GM23338 (cell line): ENCODE measurements at regions not wholly inside any gene's neighbourhood (a gene's known extent, or its start where the extent isn't known, plus 50 kb on each side); places are given as distances from the start of the nearest gene placed in this dataset.
A peak's percentile ranks its signal among the peaks of the same experiment; 100 is the strongest.

ENCODE experiments used
- CREB1 ChIP-seq: fragments of 250-450 bp; sonication (Bioruptor Pico); IDR thresholded peaks from 2 replicates; pipeline ENCODE4 v1.5.0; 2020; ENCODE audit warnings: low read depth, mild to moderate bottlenecking, moderate library complexity
- POLR2AphosphoS5 ChIP-seq: IDR thresholded peaks from 2 replicates; pipeline ENCODE4 v1.6.1; 2016; ENCODE audit warnings: antibody characterized with exemption, low read depth
- TF ChIP-seq, protein P1 (sequence below), 2 experiments: fragments of 200-600 bp in 1 of 2; sonication (generic) in 1 of 2; conservative IDR thresholded peaks; 2 replicates each; pipeline versions ENCODE4 v1.5.1 to v1.6.1; 2016 to 2017; ENCODE audit warnings: antibody characterized with exemption in 2 of 2, low read depth in 2 of 2, mild to moderate bottlenecking in 2 of 2, moderate library complexity in 1 of 2

DNA sequence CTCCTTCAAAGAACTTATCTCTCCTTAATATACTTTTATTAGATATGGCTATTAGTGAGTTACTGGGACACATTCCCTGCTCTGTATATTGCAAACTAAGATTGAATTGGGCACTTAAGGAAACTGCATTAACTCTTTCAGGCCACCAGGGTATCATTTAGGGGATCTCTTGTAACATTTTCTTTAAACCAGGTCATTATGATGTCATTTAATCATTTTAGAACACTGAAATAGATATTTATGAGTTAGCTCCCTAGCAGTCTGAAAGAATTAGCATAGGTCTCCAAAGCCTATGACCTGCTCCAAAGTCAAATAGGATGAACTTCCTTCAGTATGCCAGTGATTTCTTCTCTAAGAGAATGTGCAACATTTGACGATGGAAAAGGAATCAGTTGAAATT, 506.9 kb downstream of the FOXG1 start:
- no peak for TF ChIP-seq POLR2AphosphoS5
- TF ChIP-seq, protein P1, sequence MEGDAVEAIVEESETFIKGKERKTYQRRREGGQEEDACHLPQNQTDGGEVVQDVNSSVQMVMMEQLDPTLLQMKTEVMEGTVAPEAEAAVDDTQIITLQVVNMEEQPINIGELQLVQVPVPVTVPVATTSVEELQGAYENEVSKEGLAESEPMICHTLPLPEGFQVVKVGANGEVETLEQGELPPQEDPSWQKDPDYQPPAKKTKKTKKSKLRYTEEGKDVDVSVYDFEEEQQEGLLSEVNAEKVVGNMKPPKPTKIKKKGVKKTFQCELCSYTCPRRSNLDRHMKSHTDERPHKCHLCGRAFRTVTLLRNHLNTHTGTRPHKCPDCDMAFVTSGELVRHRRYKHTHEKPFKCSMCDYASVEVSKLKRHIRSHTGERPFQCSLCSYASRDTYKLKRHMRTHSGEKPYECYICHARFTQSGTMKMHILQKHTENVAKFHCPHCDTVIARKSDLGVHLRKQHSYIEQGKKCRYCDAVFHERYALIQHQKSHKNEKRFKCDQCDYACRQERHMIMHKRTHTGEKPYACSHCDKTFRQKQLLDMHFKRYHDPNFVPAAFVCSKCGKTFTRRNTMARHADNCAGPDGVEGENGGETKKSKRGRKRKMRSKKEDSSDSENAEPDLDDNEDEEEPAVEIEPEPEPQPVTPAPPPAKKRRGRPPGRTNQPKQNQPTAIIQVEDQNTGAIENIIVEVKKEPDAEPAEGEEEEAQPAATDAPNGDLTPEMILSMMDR (conservative IDR thresholded peaks at IDR 0.05; ENCODE audit: low read depth in 2 of 2) = peak in 1 of 2 experiments; percentile 56; a peak in 2 of 4 replicates
- no peak for TF ChIP-seq CREB1 (CRISPR knock-in tag)
